BLaER1 (cell line): ENCODE measurements at regions not wholly inside any gene's neighbourhood (a gene's known extent, or its start where the extent isn't known, plus 50 kb on each side); places are given as distances from the start of the nearest gene placed in this dataset.

ENCODE experiments used
- H3K27ac ChIP-seq: shearing (Covaris generic); formaldehyde crosslinking; 2 replicates; pipeline ENCODE4 v1.8.1; 2022
- H3K27me3 ChIP-seq: shearing (Covaris generic); formaldehyde crosslinking; 2 replicates; pipeline ENCODE4 v1.8.1; 2022
- H3K36me3 ChIP-seq: shearing (Covaris generic); formaldehyde crosslinking; 2 replicates; pipeline ENCODE4 v1.8.1; 2022
- H3K4me1 ChIP-seq: shearing (Covaris generic); formaldehyde crosslinking; 2 replicates; pipeline ENCODE4 v1.8.1; 2022
- H3K4me2 ChIP-seq: shearing (Covaris generic); formaldehyde crosslinking; 2 replicates; pipeline ENCODE4 v1.8.1; 2022
- H3K4me3 ChIP-seq: shearing (Covaris generic); formaldehyde crosslinking; 2 replicates; pipeline ENCODE4 v1.8.1; 2022
- H3K9ac ChIP-seq: shearing (Covaris generic); formaldehyde crosslinking; 2 replicates; pipeline ENCODE4 v1.8.1; 2022
- H3K9me3 ChIP-seq: shearing (Covaris generic); formaldehyde crosslinking; 2 replicates; pipeline ENCODE4 v1.8.1; 2022
- H4K20me1 ChIP-seq: shearing (Covaris generic); formaldehyde crosslinking; 2 replicates; pipeline ENCODE4 v1.8.1; 2022
- Cebpa-rat ChIP-seq: shearing (Covaris generic); IDR thresholded peaks from 2 replicates; pipeline ENCODE4 v1.8.1; 2022

- H4K20me1 ChIP-seq: no peaks in the 10 kb centered on the region
- no peak overlapping the region for H3K4me3 ChIP-seq
- H3K9ac ChIP-seq: no peak overlapping the region
- no peaks in the 10 kb centered on the region for H3K36me3 ChIP-seq
- no peaks in the 10 kb centered on the region for H3K27me3 ChIP-seq
- peaks cover 13% of the 10 kb centered on the region for H3K4me1 ChIP-seq
- H3K27ac ChIP-seq: no peak overlapping the region
- TF ChIP-seq Cebpa-rat: no peak
- H3K4me2 ChIP-seq: no peak overlapping the region
- H3K9me3 ChIP-seq: no peaks in the 10 kb centered on the region
Measured at GRCh38 chr2:16312771-16313170, 352.9 kb downstream of the CYRIA start.

- H3K27ac ChIP-seq: no peak overlapping the region
- H3K9ac ChIP-seq: no peak overlapping the region
- no peak overlapping the region for H3K4me2 ChIP-seq
- H3K36me3 ChIP-seq: no peaks in the 10 kb centered on the region
- no peaks in the 10 kb centered on the region for H3K27me3 ChIP-seq
- peaks cover 5% of the 10 kb centered on the region for H3K4me1 ChIP-seq
- H4K20me1 ChIP-seq: no peaks in the 10 kb centered on the region
- no peaks in the 10 kb centered on the region for H3K9me3 ChIP-seq
- H3K4me3 ChIP-seq: no peak overlapping the region
- TF ChIP-seq Cebpa-rat: no peak
Measured at GRCh38 chr2:16311521-16312440, 353.9 kb downstream of the CYRIA start.

DNA sequence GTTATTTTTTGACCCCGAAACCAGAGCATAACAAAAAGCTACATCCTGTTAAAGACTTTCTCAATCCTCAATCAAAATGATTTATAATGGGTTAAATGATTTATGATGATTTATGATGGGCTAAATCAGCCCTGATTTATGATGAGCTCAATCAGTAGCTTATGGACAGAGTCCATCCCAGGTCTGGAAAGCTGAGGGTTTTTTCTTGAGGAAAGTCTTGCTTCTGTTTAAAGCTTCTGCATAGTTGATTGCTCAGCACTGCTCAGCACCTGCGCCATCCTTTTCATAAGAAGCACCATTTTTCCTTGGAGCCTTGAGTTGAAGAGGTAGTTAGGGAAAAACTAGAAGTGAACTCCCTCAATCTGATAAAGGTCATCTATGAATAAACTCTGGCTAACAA is 356.8 kb downstream of the CYRIA start:
- H4K20me1 ChIP-seq: no peaks in the 10 kb centered on the region
- no peak for TF ChIP-seq Cebpa-rat
- no peaks in the 10 kb centered on the region for H3K36me3 ChIP-seq
- no peaks in the 10 kb centered on the region for H3K4me1 ChIP-seq
- no peak overlapping the region for H3K4me3 ChIP-seq
- H3K9me3 ChIP-seq: no peaks in the 10 kb centered on the region
- H3K27me3 ChIP-seq: no peaks in the 10 kb centered on the region
- H3K9ac ChIP-seq: no peak overlapping the region
- H3K4me2 ChIP-seq: no peak overlapping the region
- no peak overlapping the region for H3K27ac ChIP-seq

- no peak for TF ChIP-seq Cebpa-rat
- H3K36me3 ChIP-seq: no peaks in the 10 kb centered on the region
- no peaks in the 10 kb centered on the region for H4K20me1 ChIP-seq
- H3K4me2 ChIP-seq: no peak overlapping the region
- H3K27me3 ChIP-seq: no peaks in the 10 kb centered on the region
- H3K4me1 ChIP-seq: peaks cover 4% of the 10 kb centered on the region; the same call in 1 of the 2 replicates
- H3K27ac ChIP-seq: no peak overlapping the region
- H3K4me3 ChIP-seq: no peak overlapping the region
- H3K9ac ChIP-seq: no peak overlapping the region
- H3K9me3 ChIP-seq: no peaks in the 10 kb centered on the region
Measured at GRCh38 chr2:16304876-16305590, 360.6 kb downstream of the CYRIA start.

DNA sequence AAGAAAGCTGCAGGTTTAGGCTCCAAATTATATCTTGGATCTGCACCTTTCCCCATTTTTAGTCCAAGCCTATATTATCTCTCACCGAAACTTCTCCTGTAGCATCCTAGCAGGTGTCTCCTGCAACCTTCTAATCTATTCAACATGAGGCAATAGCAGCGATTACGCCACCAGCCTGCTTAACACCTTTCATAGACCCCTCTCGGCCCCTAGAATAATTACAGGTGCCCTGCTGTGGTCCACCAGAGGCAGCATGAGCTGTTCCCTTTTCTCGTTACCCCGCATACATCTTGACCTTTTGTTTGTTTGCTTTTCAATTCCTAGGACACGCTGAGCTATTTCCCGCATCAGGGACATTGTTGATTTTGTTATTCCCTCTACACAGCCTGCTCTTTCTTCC is 361.9 kb downstream of the CYRIA start:
- Histone ChIP-seq H3K9me3 (no peaks in the 10 kb centered on the region), H3K9ac (no peak overlapping the region), H3K36me3 (no peaks in the 10 kb centered on the region), H3K4me1 (peaks cover 4% of the 10 kb centered on the region; the same call in 1 of the 2 replicates), H3K27ac (no peak overlapping the region), H3K4me3 (no peak overlapping the region), H4K20me1 (no peaks in the 10 kb centered on the region), H3K4me2 (no peak overlapping the region), H3K27me3 (no peaks in the 10 kb centered on the region)
- no peak for TF ChIP-seq Cebpa-rat

DNA sequence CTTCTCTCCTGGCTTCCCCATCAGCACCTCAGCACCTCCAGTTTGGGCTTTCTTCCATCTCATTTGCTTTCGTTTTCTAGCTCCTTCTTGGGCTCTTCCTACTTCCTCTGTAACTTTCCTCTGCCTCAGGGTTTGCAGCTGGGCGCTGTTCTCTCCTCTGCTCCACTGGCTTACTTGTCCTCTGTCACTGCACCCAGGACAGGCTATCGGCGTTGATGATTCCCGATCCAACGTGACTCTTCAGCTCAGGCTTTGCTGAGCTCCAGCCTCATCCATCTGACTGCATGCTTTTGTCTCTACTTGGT is 362.4 kb downstream of the CYRIA start:
- H3K27me3 ChIP-seq: no peaks in the 10 kb centered on the region
- no peak overlapping the region for H3K9ac ChIP-seq
- H3K27ac ChIP-seq: no peak overlapping the region
- H4K20me1 ChIP-seq: no peaks in the 10 kb centered on the region
- no peak for TF ChIP-seq Cebpa-rat
- peaks cover 4% of the 10 kb centered on the region; the same call in 1 of the 2 replicates for H3K4me1 ChIP-seq
- no peak overlapping the region for H3K4me3 ChIP-seq
- no peaks in the 10 kb centered on the region for H3K9me3 ChIP-seq
- no peak overlapping the region; the same call in 1 of the 2 replicates for H3K4me2 ChIP-seq
- H3K36me3 ChIP-seq: no peaks in the 10 kb centered on the region

DNA sequence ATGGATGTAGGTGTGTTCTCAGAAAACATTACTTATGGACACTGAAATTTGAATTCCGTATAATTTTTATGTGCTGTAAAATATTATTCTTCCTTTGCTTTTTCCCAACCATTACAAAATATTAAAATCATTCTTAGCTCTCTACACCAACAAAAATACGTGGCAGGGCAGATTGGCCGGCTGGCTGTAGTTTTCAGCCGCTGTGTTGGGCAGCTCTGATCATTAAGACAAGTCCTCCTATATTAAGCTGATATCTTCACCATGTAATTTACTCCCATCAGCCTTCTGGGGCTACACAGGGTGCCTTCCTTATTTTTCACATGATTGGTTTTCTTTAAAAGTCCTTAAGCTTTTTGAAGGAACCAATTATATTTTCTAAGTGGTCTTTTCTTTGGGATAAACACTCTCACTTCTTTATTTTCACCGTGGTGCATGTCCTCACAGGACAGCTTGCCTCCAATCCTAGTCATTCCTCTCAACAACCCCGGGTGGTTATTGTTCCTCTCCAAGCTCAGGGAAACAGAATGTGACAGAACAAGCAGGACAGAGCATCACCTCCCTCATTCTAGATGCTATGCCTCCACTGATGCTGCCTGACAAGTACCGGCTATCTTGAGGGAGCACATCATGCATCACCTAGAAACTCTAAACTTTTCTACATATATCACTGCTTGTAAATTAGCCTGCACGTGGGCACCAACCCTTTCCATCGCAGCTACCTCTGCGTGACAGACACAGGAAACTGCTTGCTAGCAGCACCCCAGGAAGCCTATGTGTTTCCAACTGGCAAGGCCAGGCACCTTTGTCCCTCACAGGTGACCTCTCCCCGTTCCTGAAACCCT is 362.3 kb downstream of the MYCN start:
- TF ChIP-seq Cebpa-rat: no peak
- Histone ChIP-seq H3K27me3 (no peaks in the 10 kb centered on the region), H3K9me3 (no peaks in the 10 kb centered on the region), H3K4me1 (peaks cover 4% of the 10 kb centered on the region; the same call in 1 of the 2 replicates), H3K36me3 (no peaks in the 10 kb centered on the region), H3K4me2 (no peak overlapping the region; the same call in 1 of the 2 replicates), H3K9ac (no peak overlapping the region), H3K27ac (no peak overlapping the region), H3K4me3 (no peak overlapping the region), H4K20me1 (no peaks in the 10 kb centered on the region)

- Histone ChIP-seq H3K4me2 (no peak overlapping the region), H3K4me3 (no peak overlapping the region), H3K27ac (no peak overlapping the region), H3K9me3 (no peaks in the 10 kb centered on the region), H3K27me3 (no peaks in the 10 kb centered on the region), H3K4me1 (peaks cover 4% of the 10 kb centered on the region; the same call in 1 of the 2 replicates), H4K20me1 (no peaks in the 10 kb centered on the region), H3K9ac (no peak overlapping the region), H3K36me3 (no peaks in the 10 kb centered on the region)
- no peak for TF ChIP-seq Cebpa-rat
Measured at GRCh38 chr2:16301961-16302360, 361.6 kb downstream of the MYCN start.

GRCh38 chr2:16298866-16299265 is 358.5 kb downstream of the MYCN start:
- Histone ChIP-seq H3K4me3 (no peak overlapping the region), H3K4me2 (no peak overlapping the region), H3K36me3 (no peaks in the 10 kb centered on the region), H3K9me3 (no peaks in the 10 kb centered on the region), H3K27me3 (no peaks in the 10 kb centered on the region), H4K20me1 (no peaks in the 10 kb centered on the region), H3K9ac (no peak overlapping the region), H3K27ac (no peak overlapping the region), H3K4me1 (peaks cover 4% of the 10 kb centered on the region; the same call in 1 of the 2 replicates)
- no peak for TF ChIP-seq Cebpa-rat
